ENCODE measurements at regions not wholly inside any gene's neighbourhood (a gene's known extent, or its start where the extent isn't known, plus 50 kb on each side); places are given as distances from the start of the nearest gene placed in this dataset.

DNA sequence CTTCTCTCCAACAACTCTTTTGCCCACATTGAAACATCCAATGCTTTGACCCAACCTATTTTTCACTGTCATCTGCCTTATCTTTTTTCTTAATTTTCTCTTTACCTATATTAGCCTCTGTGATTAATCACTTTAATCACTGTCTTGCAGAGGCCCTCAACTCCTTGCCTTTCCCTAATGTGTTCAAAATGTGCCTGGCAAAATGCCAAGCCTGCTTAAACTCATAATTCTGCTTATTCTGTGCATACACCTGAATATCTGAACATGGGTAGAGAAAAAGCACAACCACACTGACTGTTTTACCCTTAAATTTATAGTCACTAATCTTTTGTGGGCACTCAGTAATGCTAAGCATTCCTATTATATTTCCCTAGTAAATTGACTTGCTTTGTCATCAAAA is 63.0 kb upstream of the GALNT13 start:
- TF ChIP-seq POLR2A (IDR thresholded peaks at IDR 0.05; ENCODE audit: low read length) (no peak), GATA1 (IDR thresholded peaks at IDR 0.05; ENCODE audit: low read depth, low read length) (no peak)

DNA sequence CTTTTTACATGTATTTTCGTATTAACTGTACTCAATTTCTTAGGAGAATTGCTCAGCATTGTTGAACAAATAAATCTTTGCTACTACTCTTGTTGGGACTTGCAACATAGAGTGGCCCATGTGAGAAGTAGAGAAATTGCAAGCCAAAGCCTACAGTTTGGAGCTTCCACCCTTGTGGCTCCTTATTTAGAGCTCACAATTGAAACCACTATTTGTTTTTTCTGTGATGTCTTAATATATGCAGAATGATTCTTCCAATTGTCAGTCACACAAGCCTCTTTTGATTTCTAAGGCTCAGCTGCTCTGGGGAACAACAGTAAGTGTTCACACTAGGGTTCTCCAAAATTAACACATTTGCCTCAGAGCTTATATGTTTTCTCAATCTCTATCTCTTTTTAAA is 60.2 kb upstream of the GALNT13 start:
- no peak for DNase-seq
- TF ChIP-seq GATA1 (IDR thresholded peaks at IDR 0.05; ENCODE audit: low read depth, low read length) = no peak

More for the DNA sequence above, 63.0 kb upstream of the GALNT13 start:
- no peak for DNase-seq

DNA sequence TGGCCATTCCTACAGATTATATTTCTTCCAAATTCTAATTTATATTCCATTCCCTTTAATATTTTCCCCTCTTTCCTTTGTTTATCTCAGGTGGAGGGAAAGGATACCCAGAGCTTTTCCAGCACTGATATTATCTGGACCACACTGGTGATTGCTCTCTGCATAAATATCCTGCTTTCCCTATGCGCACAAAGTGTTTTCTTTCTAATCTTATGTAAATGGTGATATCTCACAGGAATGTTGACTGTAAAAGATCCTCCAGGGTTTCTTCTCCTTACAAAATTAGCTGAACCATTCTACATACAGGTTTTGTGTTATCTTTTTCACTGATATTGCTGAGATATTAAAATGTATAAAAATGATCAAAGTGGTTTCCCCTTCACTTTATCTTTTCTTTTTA is 59.1 kb upstream of the GALNT13 start:
- no peak for TF ChIP-seq GATA1 (IDR thresholded peaks at IDR 0.05; ENCODE audit: low read depth, low read length)
- no peak for TF ChIP-seq POLR2A (IDR thresholded peaks at IDR 0.05; ENCODE audit: low read length)
- DNase-seq = no peak

DNA sequence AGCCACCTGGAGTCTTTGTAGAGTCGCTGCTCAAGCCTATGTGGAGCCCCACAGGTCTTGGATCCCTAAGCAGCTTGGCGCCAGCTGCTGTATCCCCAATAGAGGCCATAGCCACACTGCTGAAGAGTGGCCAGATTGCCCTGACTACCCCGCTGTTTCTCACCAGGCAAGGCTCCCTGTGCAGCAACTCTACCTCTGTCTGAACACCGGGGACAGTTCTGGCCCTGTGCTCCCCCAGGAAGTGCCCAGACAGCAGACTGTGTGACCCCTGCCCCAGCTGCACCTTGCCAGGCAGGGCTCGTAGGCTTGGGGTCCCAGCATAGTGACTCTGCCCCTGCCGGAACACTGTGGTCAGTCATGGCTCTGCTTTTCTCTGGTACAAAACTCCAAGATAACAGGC is 53.5 kb upstream of the GALNT13 start:
- no peak for DNase-seq
- TF ChIP-seq GATA1 (IDR thresholded peaks at IDR 0.05; ENCODE audit: low read depth, low read length) (no peak), POLR2A (IDR thresholded peaks at IDR 0.05; ENCODE audit: low read length) (no peak)

DNA sequence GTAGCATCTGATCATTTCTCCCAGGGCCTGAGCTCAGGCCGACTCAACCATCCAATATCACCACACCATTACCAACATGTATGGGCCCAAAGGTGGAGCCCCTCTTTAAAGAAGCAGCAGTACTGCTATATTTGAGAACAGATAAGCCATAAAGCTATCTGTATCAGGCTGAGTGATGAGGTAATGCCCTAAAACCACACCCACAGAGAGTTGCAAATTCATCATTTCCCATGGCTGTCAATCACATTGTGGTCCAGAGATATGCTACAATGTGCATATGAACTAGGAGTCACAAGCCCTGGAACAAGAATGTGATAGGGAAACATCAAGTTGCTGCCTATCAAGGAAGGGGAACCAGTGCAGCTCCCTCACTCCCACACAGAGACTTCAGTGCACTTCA is 52.6 kb upstream of the GALNT13 start:
- no peak for DNase-seq

DNA sequence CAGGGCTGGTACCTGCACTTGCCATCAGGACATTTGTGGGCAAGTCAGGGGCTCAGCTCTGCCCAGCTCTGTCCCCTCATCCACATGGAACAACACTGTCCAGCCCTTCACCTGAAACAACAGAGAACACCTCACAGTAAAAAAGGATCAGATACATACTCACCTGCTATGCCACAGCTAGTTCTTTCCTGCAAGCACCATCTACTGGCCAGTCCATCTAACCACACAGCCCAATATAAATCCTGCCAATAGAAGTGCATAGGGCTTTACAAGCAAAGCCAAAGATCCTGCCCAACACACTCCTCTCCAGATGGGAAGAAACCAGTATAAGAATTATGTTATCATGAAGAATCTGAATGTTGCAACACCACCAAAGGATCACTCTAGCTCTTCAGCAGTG is 52.2 kb upstream of the GALNT13 start:
- no peak for TF ChIP-seq GATA1 (IDR thresholded peaks at IDR 0.05; ENCODE audit: low read depth, low read length)
- no peak for TF ChIP-seq POLR2A (IDR thresholded peaks at IDR 0.05; ENCODE audit: low read length)
- DNase-seq = no peak

More for the DNA sequence above, 52.6 kb upstream of the GALNT13 start:
- TF ChIP-seq POLR2A (IDR thresholded peaks at IDR 0.05; ENCODE audit: low read length) (no peak), GATA1 (IDR thresholded peaks at IDR 0.05; ENCODE audit: low read depth, low read length) (no peak)
